ENCODE measurements at regions not wholly inside any gene's neighbourhood (a gene's known extent, or its start where the extent isn't known, plus 50 kb on each side); places are given as distances from the start of the nearest gene placed in this dataset.
"Not testable (repeated sequence)": the region's sequence is repeated elsewhere in the genome, so short reads cannot be mapped to it uniquely, and the experiment has no call there.

- DNase-seq = not testable (repeated sequence)
These were observed 162.1 kb upstream of the DLX2 start for GRCh38 chr2:172264820-172265219.

- not testable (repeated sequence) for DNase-seq
These were observed 157.7 kb upstream of the ITGA6 start for GRCh38 chr2:172269507-172270244.

GRCh38 chr2:172270278-172271079 lies 156.9 kb upstream of the ITGA6 start:
- peak; percentile 79 to 84 for DNase-seq

GRCh38 chr2:172273910-172274571 lies 153.3 kb upstream of the ITGA6 start:
- no peak for DNase-seq

- DNase-seq = no peak
These were observed 152.1 kb upstream of the ITGA6 start for GRCh38 chr2:172275239-172275638.

GRCh38 chr2:172276961-172277360 lies 150.4 kb upstream of the ITGA6 start:
- no peak for DNase-seq

GRCh38 chr2:172278667-172279066 lies 148.7 kb upstream of the ITGA6 start:
- no peak for DNase-seq

- no peak for DNase-seq
These were observed 148.2 kb upstream of the ITGA6 start for GRCh38 chr2:172279214-172279613.

- no peak for DNase-seq
These were observed 147.6 kb upstream of the ITGA6 start for GRCh38 chr2:172279813-172280212.

- DNase-seq = peak; percentile 65 to 78
These were observed 146.6 kb upstream of the ITGA6 start for GRCh38 chr2:172280571-172281361.

GRCh38 chr2:172281648-172282570 lies 145.5 kb upstream of the ITGA6 start:
- peak in 1 of 2 experiments; percentile 25 for DNase-seq

- DNase-seq = no peak
These were observed 144.4 kb upstream of the ITGA6 start for GRCh38 chr2:172282944-172283343.

- DNase-seq = no peak
These were observed 143.9 kb upstream of the ITGA6 start for GRCh38 chr2:172283476-172283875.

- DNase-seq = no peak
These were observed 143.2 kb upstream of the ITGA6 start for GRCh38 chr2:172284209-172284608.

GRCh38 chr2:172285010-172285621 lies 142.3 kb upstream of the ITGA6 start:
- peak; percentile 11 to 62 for DNase-seq

GRCh38 chr2:172285760-172286159 lies 141.6 kb upstream of the ITGA6 start:
- no peak for DNase-seq

GRCh38 chr2:172287190-172287589 lies 140.2 kb upstream of the ITGA6 start:
- no peak for DNase-seq

GRCh38 chr2:172287605-172288315 lies 139.6 kb upstream of the ITGA6 start:
- no peak for DNase-seq

GRCh38 chr2:172288603-172289002 lies 138.8 kb upstream of the ITGA6 start:
- no peak for DNase-seq

GRCh38 chr2:172293952-172294351 lies 133.4 kb upstream of the ITGA6 start:
- no peak for DNase-seq

- no peak for DNase-seq
These were observed 132.4 kb upstream of the ITGA6 start for GRCh38 chr2:172294983-172295382.
